ENCODE measurements at regions not wholly inside any gene's neighbourhood (a gene's known extent, or its start where the extent isn't known, plus 50 kb on each side); places are given as distances from the start of the nearest gene placed in this dataset.

DNA sequence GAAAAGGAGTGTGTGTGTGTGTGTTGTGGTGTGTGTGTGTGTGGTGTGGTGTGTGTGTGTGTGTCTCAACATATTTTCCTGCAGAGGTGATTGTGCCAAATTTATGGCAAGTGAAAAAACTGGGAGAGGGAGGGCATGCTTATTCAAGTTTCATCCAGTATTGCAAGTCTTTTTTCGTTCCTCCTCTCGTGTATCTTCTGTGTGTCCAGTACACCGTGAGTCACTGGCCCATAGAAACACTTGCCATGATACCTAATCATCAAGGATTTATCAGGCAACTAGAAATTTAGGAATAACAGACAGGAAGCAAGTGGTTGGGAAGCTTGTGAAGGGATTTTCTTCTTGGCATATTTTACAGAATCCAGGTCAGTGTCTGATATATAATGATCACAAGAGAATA lies 820.5 kb downstream of the GATA3 start (continued):
- TF ChIP-seq, protein P1, sequence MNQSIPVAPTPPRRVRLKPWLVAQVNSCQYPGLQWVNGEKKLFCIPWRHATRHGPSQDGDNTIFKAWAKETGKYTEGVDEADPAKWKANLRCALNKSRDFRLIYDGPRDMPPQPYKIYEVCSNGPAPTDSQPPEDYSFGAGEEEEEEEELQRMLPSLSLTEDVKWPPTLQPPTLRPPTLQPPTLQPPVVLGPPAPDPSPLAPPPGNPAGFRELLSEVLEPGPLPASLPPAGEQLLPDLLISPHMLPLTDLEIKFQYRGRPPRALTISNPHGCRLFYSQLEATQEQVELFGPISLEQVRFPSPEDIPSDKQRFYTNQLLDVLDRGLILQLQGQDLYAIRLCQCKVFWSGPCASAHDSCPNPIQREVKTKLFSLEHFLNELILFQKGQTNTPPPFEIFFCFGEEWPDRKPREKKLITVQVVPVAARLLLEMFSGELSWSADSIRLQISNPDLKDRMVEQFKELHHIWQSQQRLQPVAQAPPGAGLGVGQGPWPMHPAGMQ (IDR thresholded peaks at IDR 0.05; ENCODE audit: borderline replicate concordance), result no peak
- TF ChIP-seq HDAC2 (IDR thresholded peaks at IDR 0.05), result no peak

DNA sequence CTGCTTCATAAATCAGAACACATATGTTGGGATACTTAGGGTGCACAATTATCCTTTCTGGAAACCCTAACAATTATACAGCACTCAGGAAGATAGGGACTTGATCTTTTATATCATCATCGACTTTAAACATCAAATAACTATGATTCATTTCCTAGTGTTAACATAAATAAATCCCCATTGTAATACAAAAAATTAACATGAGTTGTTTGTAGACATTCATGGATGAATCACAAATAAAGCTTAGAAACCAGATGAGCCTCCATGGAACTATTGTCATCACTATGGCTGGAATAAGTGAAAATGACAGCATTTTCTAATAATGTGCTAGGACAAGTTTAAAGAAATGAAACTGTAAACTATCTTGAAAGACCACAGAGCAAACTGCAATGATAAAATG lies 821.7 kb downstream of the GATA3 start:
- FAIRE-seq (peak; percentile 18), DNase-seq (ENCODE audit: low read depth, low spot score) (no peak), ATAC-seq (no peak)
- no peaks in the 10 kb centered on the region for H3K9me3 ChIP-seq (replicated peaks; ENCODE audit: control insufficient read depth, insufficient read depth, low read length)
- ChIA-PET POLR2A (no interaction called here), CTCF (no interaction called here), SMC1A (ENCODE audit: uncharacterized antibody, unreplicated experiment) (no interaction called here), RAD21 (ENCODE audit: unreplicated experiment) (no interaction called here)
- no peaks in the 10 kb centered on the region for H3K4me1 ChIP-seq (ENCODE audit: control insufficient read depth, insufficient read depth, low read length)
- no peak overlapping the region for H3K27ac ChIP-seq (ENCODE audit: control insufficient read depth, insufficient read depth)
- WGBS (ENCODE audit: insufficient coverage, insufficient replicate concordance, low lambda C conversion rate, missing lambda C conversion rate), result 0% methylated on average over 1 of the region's 1 CpG
- no peak overlapping the region for H3K9ac ChIP-seq (ENCODE audit: control insufficient read depth, insufficient read depth, low read length)
- no TSS peak for BruUV-seq (replicated peaks)
- intact Hi-C loops (cut with micrococcal nuclease; ENCODE audit: unreplicated experiment) (no loop called here), in situ Hi-C loops (cut with MboI) (no loop called here)
- no peaks in the 10 kb centered on the region for H3K79me2 ChIP-seq (ENCODE audit: control insufficient read depth, insufficient read depth, low read length)
- H4K20me1 ChIP-seq (ENCODE audit: control insufficient read depth, insufficient read depth), result no peaks in the 10 kb centered on the region
- H3K4me2 ChIP-seq (ENCODE audit: control insufficient read depth, insufficient read depth), result no peak overlapping the region
- H3K36me3 ChIP-seq (ENCODE audit: control insufficient read depth in 2 of 2, insufficient read depth in 2 of 2, low read length in 1 of 2), result no peaks in the 10 kb centered on the region
- H3K27me3 ChIP-seq (replicated peaks in 1 of 2; ENCODE audit: control insufficient read depth in 2 of 2, insufficient read depth in 2 of 2, low read length in 1 of 2), result no peaks in the 10 kb centered on the region
- H3K4me3 ChIP-seq, result no peak overlapping the region
- H2AFZ ChIP-seq (ENCODE audit: control insufficient read depth, low read depth, low read length), result no peak overlapping the region
- TF ChIP-seq, protein P2, sequence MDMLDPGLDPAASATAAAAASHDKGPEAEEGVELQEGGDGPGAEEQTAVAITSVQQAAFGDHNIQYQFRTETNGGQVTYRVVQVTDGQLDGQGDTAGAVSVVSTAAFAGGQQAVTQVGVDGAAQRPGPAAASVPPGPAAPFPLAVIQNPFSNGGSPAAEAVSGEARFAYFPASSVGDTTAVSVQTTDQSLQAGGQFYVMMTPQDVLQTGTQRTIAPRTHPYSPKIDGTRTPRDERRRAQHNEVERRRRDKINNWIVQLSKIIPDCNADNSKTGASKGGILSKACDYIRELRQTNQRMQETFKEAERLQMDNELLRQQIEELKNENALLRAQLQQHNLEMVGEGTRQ (IDR thresholded peaks at IDR 0.05; ENCODE audit: borderline replicate concordance, low read depth, low read length), result no peak
- TF ChIP-seq ZNF207 (IDR thresholded peaks at IDR 0.05; ENCODE audit: borderline replicate concordance) (no peak), SUPT20H (IDR thresholded peaks at IDR 0.05; ENCODE audit: borderline replicate concordance, control insufficient read depth, low read depth, low read length) (no peak), FOXK2 (IDR thresholded peaks at IDR 0.05) (no peak), CHD1 (IDR thresholded peaks at IDR 0.05; ENCODE audit: low read depth, low read length) (no peak), LARP7 (IDR thresholded peaks at IDR 0.05) (no peak), FOXM1 (IDR thresholded peaks at IDR 0.05; ENCODE audit: low read depth, low read length) (no peak), MYC (IDR thresholded peaks at IDR 0.05; ENCODE audit: insufficient read depth, insufficient read length, insufficient replicate concordance, low read length, severe bottlenecking) (no peak), JUND (IDR thresholded peaks at IDR 0.05; ENCODE audit: low read depth, low read length) (no peak)
- TF ChIP-seq, protein P3, sequence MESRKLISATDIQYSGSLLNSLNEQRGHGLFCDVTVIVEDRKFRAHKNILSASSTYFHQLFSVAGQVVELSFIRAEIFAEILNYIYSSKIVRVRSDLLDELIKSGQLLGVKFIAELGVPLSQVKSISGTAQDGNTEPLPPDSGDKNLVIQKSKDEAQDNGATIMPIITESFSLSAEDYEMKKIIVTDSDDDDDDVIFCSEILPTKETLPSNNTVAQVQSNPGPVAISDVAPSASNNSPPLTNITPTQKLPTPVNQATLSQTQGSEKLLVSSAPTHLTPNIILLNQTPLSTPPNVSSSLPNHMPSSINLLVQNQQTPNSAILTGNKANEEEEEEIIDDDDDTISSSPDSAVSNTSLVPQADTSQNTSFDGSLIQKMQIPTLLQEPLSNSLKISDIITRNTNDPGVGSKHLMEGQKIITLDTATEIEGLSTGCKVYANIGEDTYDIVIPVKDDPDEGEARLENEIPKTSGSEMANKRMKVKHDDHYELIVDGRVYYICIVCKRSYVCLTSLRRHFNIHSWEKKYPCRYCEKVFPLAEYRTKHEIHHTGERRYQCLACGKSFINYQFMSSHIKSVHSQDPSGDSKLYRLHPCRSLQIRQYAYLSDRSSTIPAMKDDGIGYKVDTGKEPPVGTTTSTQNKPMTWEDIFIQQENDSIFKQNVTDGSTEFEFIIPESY (IDR thresholded peaks at IDR 0.05), result no peak
- TF ChIP-seq, protein P4, sequence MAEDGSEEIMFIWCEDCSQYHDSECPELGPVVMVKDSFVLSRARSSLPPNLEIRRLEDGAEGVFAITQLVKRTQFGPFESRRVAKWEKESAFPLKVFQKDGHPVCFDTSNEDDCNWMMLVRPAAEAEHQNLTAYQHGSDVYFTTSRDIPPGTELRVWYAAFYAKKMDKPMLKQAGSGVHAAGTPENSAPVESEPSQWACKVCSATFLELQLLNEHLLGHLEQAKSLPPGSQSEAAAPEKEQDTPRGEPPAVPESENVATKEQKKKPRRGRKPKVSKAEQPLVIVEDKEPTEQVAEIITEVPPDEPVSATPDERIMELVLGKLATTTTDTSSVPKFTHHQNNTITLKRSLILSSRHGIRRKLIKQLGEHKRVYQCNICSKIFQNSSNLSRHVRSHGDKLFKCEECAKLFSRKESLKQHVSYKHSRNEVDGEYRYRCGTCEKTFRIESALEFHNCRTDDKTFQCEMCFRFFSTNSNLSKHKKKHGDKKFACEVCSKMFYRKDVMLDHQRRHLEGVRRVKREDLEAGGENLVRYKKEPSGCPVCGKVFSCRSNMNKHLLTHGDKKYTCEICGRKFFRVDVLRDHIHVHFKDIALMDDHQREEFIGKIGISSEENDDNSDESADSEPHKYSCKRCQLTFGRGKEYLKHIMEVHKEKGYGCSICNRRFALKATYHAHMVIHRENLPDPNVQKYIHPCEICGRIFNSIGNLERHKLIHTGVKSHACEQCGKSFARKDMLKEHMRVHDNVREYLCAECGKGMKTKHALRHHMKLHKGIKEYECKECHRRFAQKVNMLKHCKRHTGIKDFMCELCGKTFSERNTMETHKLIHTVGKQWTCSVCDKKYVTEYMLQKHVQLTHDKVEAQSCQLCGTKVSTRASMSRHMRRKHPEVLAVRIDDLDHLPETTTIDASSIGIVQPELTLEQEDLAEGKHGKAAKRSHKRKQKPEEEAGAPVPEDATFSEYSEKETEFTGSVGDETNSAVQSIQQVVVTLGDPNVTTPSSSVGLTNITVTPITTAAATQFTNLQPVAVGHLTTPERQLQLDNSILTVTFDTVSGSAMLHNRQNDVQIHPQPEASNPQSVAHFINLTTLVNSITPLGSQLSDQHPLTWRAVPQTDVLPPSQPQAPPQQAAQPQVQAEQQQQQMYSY (CRISPR knock-in tag; IDR thresholded peaks at IDR 0.05), result no peak
